ENCODE measurements at regions not wholly inside any gene's neighbourhood (a gene's known extent, or its start where the extent isn't known, plus 50 kb on each side); places are given as distances from the start of the nearest gene placed in this dataset.

DNA sequence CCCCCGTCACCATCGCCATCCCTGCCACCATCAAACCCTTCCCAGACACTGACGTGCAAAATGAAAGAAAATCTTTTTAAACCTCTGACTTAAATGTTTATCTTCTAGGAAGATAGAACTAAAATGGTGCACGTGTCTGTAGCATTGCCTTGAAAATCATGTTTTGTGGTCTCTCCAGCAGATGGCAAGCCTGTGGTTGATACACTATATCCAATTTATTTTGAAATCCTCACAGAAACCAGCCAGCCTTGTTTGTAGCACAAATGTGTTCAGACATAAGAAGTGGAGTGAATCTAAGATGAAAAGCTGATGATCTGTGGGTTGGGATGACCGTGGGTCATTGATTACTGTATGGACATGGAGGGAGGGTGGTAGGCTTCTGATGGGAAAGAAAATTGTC lies 436.2 kb upstream of the SMIM21 start:
- intact Hi-C loops (cut with micrococcal nuclease; ENCODE audit: unreplicated experiment): no loop called here
- Histone ChIP-seq H3K4me1 (replicated peaks; ENCODE audit: insufficient read depth) (no peaks in the 10 kb centered on the region), H3K27ac (no peak overlapping the region), H3K9me2 (ENCODE audit: insufficient read depth) (no peaks in the 10 kb centered on the region; the same call in 1 of the 2 replicates), H3K9me3 (ENCODE audit: insufficient read depth, low read depth) (no peaks in the 10 kb centered on the region), H2AFZ (no peak overlapping the region), H3K79me2 (ENCODE audit: low read depth) (no peaks in the 10 kb centered on the region), H3F3A (ENCODE audit: insufficient read depth, low read depth) (no peaks in the 10 kb centered on the region), H3K4me3 (no peak overlapping the region), H4K20me1 (ENCODE audit: insufficient read depth) (no peaks in the 10 kb centered on the region), H3K4me2 (no peak overlapping the region), H3K36me3 (ENCODE audit: low read depth) (no peaks in the 10 kb centered on the region), H3K27me3 (ENCODE audit: insufficient read depth, low read depth) (peaks cover 58% of the 10 kb centered on the region)
- DNase-seq: no peak
- CTCF ChIA-PET: no interaction called here
- BruUV-seq (replicated peaks): no TSS peak
- TF ChIP-seq EZH2 (IDR thresholded peaks at IDR 0.05; ENCODE audit: low read depth): no peak
- TF ChIP-seq, protein P1, sequence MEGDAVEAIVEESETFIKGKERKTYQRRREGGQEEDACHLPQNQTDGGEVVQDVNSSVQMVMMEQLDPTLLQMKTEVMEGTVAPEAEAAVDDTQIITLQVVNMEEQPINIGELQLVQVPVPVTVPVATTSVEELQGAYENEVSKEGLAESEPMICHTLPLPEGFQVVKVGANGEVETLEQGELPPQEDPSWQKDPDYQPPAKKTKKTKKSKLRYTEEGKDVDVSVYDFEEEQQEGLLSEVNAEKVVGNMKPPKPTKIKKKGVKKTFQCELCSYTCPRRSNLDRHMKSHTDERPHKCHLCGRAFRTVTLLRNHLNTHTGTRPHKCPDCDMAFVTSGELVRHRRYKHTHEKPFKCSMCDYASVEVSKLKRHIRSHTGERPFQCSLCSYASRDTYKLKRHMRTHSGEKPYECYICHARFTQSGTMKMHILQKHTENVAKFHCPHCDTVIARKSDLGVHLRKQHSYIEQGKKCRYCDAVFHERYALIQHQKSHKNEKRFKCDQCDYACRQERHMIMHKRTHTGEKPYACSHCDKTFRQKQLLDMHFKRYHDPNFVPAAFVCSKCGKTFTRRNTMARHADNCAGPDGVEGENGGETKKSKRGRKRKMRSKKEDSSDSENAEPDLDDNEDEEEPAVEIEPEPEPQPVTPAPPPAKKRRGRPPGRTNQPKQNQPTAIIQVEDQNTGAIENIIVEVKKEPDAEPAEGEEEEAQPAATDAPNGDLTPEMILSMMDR (conservative IDR thresholded peaks at IDR 0.05): no peak
- POLR2A ChIA-PET (ENCODE audit: unreplicated experiment): no interaction called here

DNA sequence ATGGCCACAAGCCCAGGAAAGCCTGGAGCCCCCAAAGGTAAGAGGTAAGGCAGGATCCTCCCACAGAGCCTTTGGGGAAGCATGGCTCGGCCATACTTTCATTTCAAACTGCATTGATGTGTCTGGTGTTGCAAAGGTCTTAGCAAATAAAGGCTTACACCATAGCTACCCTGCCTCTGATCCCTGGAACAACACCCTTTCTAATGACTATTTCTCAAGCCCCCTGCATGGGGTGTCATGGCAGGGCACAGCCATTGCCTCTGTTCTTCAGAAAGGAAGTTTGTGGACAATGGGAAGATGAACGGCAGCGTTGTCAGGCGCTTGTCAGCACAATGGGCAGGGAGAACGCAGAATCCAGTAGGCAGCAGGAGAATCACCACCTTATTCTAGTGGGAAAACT lies 435.0 kb upstream of the SMIM21 start:
- CTCF ChIA-PET: no interaction called here
- DNase-seq: no peak
- peaks cover 51% of the 10 kb centered on the region for H3K27me3 ChIP-seq (ENCODE audit: insufficient read depth, low read depth)
- no peaks in the 10 kb centered on the region for H3K4me1 ChIP-seq (replicated peaks; ENCODE audit: insufficient read depth)
- H3K27ac ChIP-seq: no peak overlapping the region
- no peaks in the 10 kb centered on the region for H4K20me1 ChIP-seq (ENCODE audit: insufficient read depth)
- no peaks in the 10 kb centered on the region for H3F3A ChIP-seq (ENCODE audit: insufficient read depth, low read depth)
- BruUV-seq (replicated peaks): no TSS peak
- H3K79me2 ChIP-seq (ENCODE audit: low read depth): no peaks in the 10 kb centered on the region
- H2AFZ ChIP-seq: no peak overlapping the region
- H3K36me3 ChIP-seq (ENCODE audit: low read depth): no peaks in the 10 kb centered on the region
- TF ChIP-seq, protein P1 (conservative IDR thresholded peaks at IDR 0.05): no peak
- no peak for TF ChIP-seq EZH2 (IDR thresholded peaks at IDR 0.05; ENCODE audit: low read depth)
- no peak overlapping the region for H3K4me2 ChIP-seq
- no peaks in the 10 kb centered on the region; the same call in 1 of the 2 replicates for H3K9me2 ChIP-seq (ENCODE audit: insufficient read depth)
- H3K4me3 ChIP-seq: no peak overlapping the region
- H3K9me3 ChIP-seq (ENCODE audit: insufficient read depth, low read depth): no peaks in the 10 kb centered on the region
- intact Hi-C loops (cut with micrococcal nuclease; ENCODE audit: unreplicated experiment): no loop called here
- POLR2A ChIA-PET (ENCODE audit: unreplicated experiment): no interaction called here

DNA sequence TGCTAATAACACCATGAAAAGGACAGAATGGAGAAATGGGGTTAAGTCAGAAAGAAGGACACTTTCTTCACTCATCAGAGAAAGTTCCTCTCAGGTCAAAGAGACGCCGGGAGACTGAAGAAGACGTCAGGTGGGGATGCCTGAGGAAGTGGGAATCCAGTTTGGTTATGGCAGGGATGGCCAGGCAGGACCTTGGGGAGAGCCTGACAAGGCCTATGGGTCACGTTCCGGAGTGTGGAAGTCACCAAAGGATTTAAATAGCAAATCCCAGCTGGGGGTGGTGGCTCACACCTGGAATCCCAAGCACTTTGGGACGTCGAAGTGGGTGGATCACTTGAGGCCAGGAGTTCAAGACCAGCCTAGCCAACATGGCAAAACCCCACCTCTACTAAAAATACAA lies 432.7 kb upstream of the SMIM21 start:
- Histone ChIP-seq H3K79me2 (ENCODE audit: low read depth) (no peaks in the 10 kb centered on the region), H3K9me2 (ENCODE audit: insufficient read depth) (peaks cover 5% of the 10 kb centered on the region), H3K36me3 (ENCODE audit: low read depth) (no peaks in the 10 kb centered on the region), H3K4me3 (no peak overlapping the region), H3F3A (ENCODE audit: insufficient read depth, low read depth) (no peaks in the 10 kb centered on the region), H3K4me2 (no peak overlapping the region), H2AFZ (no peak overlapping the region), H3K27me3 (ENCODE audit: insufficient read depth, low read depth) (peaks cover 59% of the 10 kb centered on the region), H4K20me1 (ENCODE audit: insufficient read depth) (no peaks in the 10 kb centered on the region), H3K9me3 (ENCODE audit: insufficient read depth, low read depth) (no peaks in the 10 kb centered on the region), H3K4me1 (replicated peaks; ENCODE audit: insufficient read depth) (no peaks in the 10 kb centered on the region), H3K27ac (no peak overlapping the region)
- intact Hi-C loops (cut with micrococcal nuclease; ENCODE audit: unreplicated experiment): no loop called here
- no peak for DNase-seq
- ChIA-PET POLR2A (ENCODE audit: unreplicated experiment) (no interaction called here), CTCF (no interaction called here)
- TF ChIP-seq, protein P1 (conservative IDR thresholded peaks at IDR 0.05): no peak
- no peak for TF ChIP-seq EZH2 (IDR thresholded peaks at IDR 0.05; ENCODE audit: low read depth)
- BruUV-seq (replicated peaks): no TSS peak
